ENCODE measurements at regions not wholly inside any gene's neighbourhood (a gene's known extent, or its start where the extent isn't known, plus 50 kb on each side); places are given as distances from the start of the nearest gene placed in this dataset.

- TF ChIP-seq ZNF274 (IDR thresholded peaks at IDR 0.05; ENCODE audit: low read depth, low read length): no peak
- no peak overlapping the region for H3K4me3 ChIP-seq (ENCODE audit: low read length)
Measured at GRCh38 chr9:30127371-30127770, 2257.1 kb upstream of the ACO1 start.

- H3K4me3 ChIP-seq (ENCODE audit: low read length): no peak overlapping the region
- TF ChIP-seq ZNF274 (IDR thresholded peaks at IDR 0.05; ENCODE audit: low read depth, low read length): no peak
Measured at GRCh38 chr9:30140407-30140806, 2244.0 kb upstream of the ACO1 start.

GRCh38 chr9:30160570-30160969 lies 2223.9 kb upstream of the ACO1 start:
- no peak overlapping the region for H3K4me3 ChIP-seq (ENCODE audit: low read length)
- no peak for TF ChIP-seq ZNF274 (IDR thresholded peaks at IDR 0.05; ENCODE audit: low read depth, low read length)

- no peak for TF ChIP-seq ZNF274 (IDR thresholded peaks at IDR 0.05; ENCODE audit: low read depth, low read length)
- H3K4me3 ChIP-seq (ENCODE audit: low read length): no peak overlapping the region
Measured at GRCh38 chr9:30172206-30172605, 2212.2 kb upstream of the ACO1 start.

- TF ChIP-seq ZNF274 (IDR thresholded peaks at IDR 0.05; ENCODE audit: low read depth, low read length): no peak
- no peak overlapping the region for H3K4me3 ChIP-seq (ENCODE audit: low read length)
Measured at GRCh38 chr9:30178610-30179009, 2205.8 kb upstream of the ACO1 start.

DNA sequence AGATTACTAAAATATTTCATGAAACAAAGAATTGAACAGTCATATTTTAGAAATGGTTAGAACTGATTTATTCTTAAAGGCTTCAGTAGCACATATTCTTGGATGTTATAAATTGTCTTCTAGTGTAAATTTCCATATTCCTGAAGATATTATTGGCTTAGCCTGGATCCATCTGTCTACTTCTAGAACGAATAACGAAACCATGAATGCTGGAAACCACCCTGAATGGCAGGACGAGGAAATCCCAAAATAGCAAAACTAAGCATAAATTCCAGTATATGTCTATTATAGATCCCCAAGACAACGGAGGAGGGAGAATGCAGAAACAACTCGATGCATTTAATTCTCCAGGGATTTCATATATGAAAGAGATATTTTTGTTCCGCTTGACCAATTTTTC lies 2191.0 kb upstream of the ACO1 start:
- no peak overlapping the region for H3K4me3 ChIP-seq (ENCODE audit: low read length)
- no peak for TF ChIP-seq ZNF274 (IDR thresholded peaks at IDR 0.05; ENCODE audit: low read depth, low read length)

DNA sequence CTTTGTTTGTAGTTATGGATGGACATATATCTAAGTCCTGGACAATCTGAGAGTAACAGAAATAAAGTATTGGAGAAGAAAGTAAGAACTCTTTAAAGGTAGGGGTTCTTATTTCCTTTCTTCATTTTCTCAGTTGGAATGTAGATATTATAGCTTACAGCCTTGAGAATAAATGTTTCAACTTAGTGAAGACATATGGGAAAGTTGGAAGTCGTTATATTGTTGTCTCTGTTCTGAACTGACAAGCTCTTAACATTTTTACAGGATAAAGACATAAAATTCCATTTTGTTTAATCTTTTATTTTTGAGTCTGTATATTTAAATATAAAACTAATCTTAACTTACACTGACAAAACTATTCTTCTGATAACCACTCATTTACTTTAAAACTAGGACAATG lies 2187.5 kb upstream of the ACO1 start:
- no peak overlapping the region for H3K4me3 ChIP-seq (ENCODE audit: low read length)
- no peak for TF ChIP-seq ZNF274 (IDR thresholded peaks at IDR 0.05; ENCODE audit: low read depth, low read length)

DNA sequence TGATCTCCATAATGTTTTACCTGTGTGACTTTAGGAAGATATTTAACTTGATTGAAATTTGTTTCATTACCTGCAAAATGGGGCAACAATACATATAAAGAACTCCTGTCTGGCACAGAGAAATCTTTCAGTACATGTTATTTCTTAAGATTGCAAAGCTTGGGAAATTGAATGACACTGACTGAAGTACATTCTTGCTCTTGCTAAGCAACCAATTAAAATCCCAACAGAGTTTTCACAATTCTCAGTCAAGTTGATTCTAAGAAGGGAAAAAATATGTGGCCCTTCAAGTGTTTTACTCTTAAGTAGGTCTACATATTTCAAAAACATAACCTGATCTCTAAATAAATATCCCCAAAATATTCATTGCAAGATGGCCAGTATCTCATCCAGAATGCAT lies 2187.0 kb upstream of the ACO1 start:
- no peak for TF ChIP-seq ZNF274 (IDR thresholded peaks at IDR 0.05; ENCODE audit: low read depth, low read length)

GRCh38 chr9:30197954-30198353 lies 2186.5 kb upstream of the ACO1 start:
- TF ChIP-seq ZNF274 (IDR thresholded peaks at IDR 0.05; ENCODE audit: low read depth, low read length): no peak
- H3K4me3 ChIP-seq (ENCODE audit: low read length): no peak overlapping the region

More for the DNA sequence above, 2187.0 kb upstream of the ACO1 start:
- no peak overlapping the region for H3K4me3 ChIP-seq (ENCODE audit: low read length)

- H3K4me3 ChIP-seq (ENCODE audit: low read length): no peak overlapping the region
- TF ChIP-seq ZNF274 (IDR thresholded peaks at IDR 0.05; ENCODE audit: low read depth, low read length): no peak
Measured at GRCh38 chr9:30198463-30199309, 2185.8 kb upstream of the ACO1 start.

GRCh38 chr9:30201024-30201423 lies 2183.4 kb upstream of the ACO1 start:
- no peak overlapping the region for H3K4me3 ChIP-seq (ENCODE audit: low read length)
- TF ChIP-seq ZNF274 (IDR thresholded peaks at IDR 0.05; ENCODE audit: low read depth, low read length): no peak

- TF ChIP-seq ZNF274 (IDR thresholded peaks at IDR 0.05; ENCODE audit: low read depth, low read length): no peak
- H3K4me3 ChIP-seq (ENCODE audit: low read length): no peak overlapping the region
Measured at GRCh38 chr9:30235068-30235467, 2149.4 kb upstream of the ACO1 start.

DNA sequence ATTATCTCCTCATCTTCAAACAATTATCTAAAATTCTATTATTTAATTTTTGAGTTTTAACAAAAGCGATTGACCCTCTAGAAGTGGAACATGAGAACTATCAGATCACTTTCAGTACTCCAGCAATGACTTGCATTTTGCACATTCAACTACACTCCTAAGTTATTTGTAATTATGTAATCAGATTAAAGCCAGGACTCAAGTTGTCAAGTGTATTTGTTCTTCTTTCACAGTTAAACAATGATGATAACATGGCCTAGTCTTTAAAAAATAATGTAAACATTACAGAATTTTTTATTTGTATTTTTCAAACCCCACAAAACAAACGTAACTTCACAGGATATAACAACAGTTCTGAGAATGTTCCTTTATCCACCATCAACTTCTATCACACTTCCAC lies 2148.9 kb upstream of the ACO1 start:
- no peak for TF ChIP-seq ZNF274 (IDR thresholded peaks at IDR 0.05; ENCODE audit: low read depth, low read length)
- no peak overlapping the region for H3K4me3 ChIP-seq (ENCODE audit: low read length)

GRCh38 chr9:30239878-30240277 lies 2144.6 kb upstream of the ACO1 start:
- TF ChIP-seq ZNF274 (IDR thresholded peaks at IDR 0.05; ENCODE audit: low read depth, low read length): no peak
- no peak overlapping the region for H3K4me3 ChIP-seq (ENCODE audit: low read length)

DNA sequence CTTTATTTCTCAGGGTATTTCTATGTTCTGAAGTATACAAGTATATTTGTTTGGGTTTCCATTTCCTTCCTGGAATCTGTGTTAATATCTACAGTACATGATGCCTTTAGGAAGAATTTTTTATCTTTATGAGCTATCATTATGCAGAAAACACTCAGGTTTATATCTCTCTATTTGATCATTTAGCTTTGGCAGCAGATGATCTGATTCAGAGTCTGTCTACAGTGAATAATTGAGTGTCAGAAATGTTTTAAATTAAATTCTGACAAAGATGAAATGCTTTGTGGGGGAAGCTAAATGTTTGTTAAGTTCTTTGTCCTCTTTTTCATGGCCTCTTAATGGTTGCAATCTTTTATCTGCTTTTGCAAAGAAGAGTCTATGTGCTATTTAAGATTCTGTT lies 2141.0 kb upstream of the ACO1 start:
- no peak for TF ChIP-seq ZNF274 (IDR thresholded peaks at IDR 0.05; ENCODE audit: low read depth, low read length)
- H3K4me3 ChIP-seq (ENCODE audit: low read length): no peak overlapping the region

- TF ChIP-seq ZNF274 (IDR thresholded peaks at IDR 0.05; ENCODE audit: low read depth, low read length): no peak
Measured at GRCh38 chr9:30244877-30245276, 2139.6 kb upstream of the ACO1 start.

More at GRCh38 chr9:30244877-30245276, 2139.6 kb upstream of the ACO1 start:
- no peak overlapping the region for H3K4me3 ChIP-seq (ENCODE audit: low read length)

Data from GM08714 (cell line).